Hepatocyte (in vitro differentiated cells): ENCODE measurements at regions not wholly inside any gene's neighbourhood (a gene's known extent, or its start where the extent isn't known, plus 50 kb on each side); places are given as distances from the start of the nearest gene placed in this dataset.

Experiments used
- DNase-seq: peaks from one replicate; pipeline ENCODE4 v3.0.0-alpha.2; 2016; ENCODE audit warnings: low spot score
- H2AFZ ChIP-seq: fragments of 200-600 bp; sonication (generic); 2 replicates; pipeline ENCODE4 v1.6.0; 2016; ENCODE audit warnings: antibody characterized with exemption, mild to moderate bottlenecking
- H3K27ac ChIP-seq: fragments of 200-600 bp; sonication (generic); 2 replicates; pipeline ENCODE4 v1.5.1; 2016; ENCODE audit warnings: mild to moderate bottlenecking
- H3K27me3 ChIP-seq: fragments of 200-600 bp; sonication (generic); 2 replicates; pipeline ENCODE4 v1.6.1; 2016
- H3K36me3 ChIP-seq: fragments of 200-600 bp; sonication (generic); replicated peaks from 2 replicates; pipeline ENCODE4 v1.5.1; 2016; ENCODE audit warnings: low read depth; ENCODE audit not compliant: insufficient read depth
- H3K4me1 ChIP-seq: fragments of 200-600 bp; sonication (generic); 2 replicates; pipeline ENCODE4 v1.5.1; 2016; ENCODE audit warnings: mild to moderate bottlenecking, moderate library complexity; ENCODE audit not compliant: insufficient read depth
- H3K4me2 ChIP-seq: fragments of 200-600 bp; sonication (generic); 2 replicates; pipeline ENCODE4 v1.6.0; 2016
- H3K4me3 ChIP-seq: fragments of 200-600 bp; sonication (generic); 2 replicates; pipeline ENCODE4 v1.5.1; 2016; ENCODE audit warnings: mild to moderate bottlenecking
- H3K79me2 ChIP-seq: fragments of 200-600 bp; sonication (generic); 2 replicates; pipeline ENCODE4 v1.6.0; 2017; ENCODE audit warnings: mild to moderate bottlenecking
- H3K9me2 ChIP-seq: fragments of 200-600 bp; sonication (generic); replicated peaks from 2 replicates; pipeline ENCODE4 v1.6.0; 2017; ENCODE audit warnings: mild to moderate bottlenecking; ENCODE audit not compliant: insufficient read depth
- H3K9me3 ChIP-seq: fragments of 200-600 bp; sonication (generic); 2 replicates; pipeline ENCODE4 v1.5.1; 2016; ENCODE audit warnings: low read depth, mild to moderate bottlenecking
- H4K20me1 ChIP-seq: fragments of 200-600 bp; sonication (generic); 2 replicates; pipeline ENCODE4 v1.6.0; 2016; ENCODE audit warnings: mild to moderate bottlenecking; ENCODE audit not compliant: insufficient read depth, poor library complexity, severe bottlenecking
- EZH2 ChIP-seq: fragments of 200-600 bp; sonication (generic); IDR thresholded peaks from 2 replicates; pipeline ENCODE4 v1.6.1; 2016; ENCODE audit warnings: antibody characterized with exemption, mild to moderate bottlenecking, borderline replicate concordance
- EZH2phosphoT487 ChIP-seq: fragments of 200-600 bp; sonication (generic); IDR thresholded peaks from one replicate; pipeline ENCODE4 v1.6.1; 2018; ENCODE audit warnings: antibody characterized with exemption, mild to moderate bottlenecking, low read depth, moderate library complexity; ENCODE audit not compliant: unreplicated experiment, severe bottlenecking
- WGBS: methylation state at CpG from one replicate; pipeline ENCODE4 v1.1.6; 2016; ENCODE audit warnings: low lambda C conversion rate; ENCODE audit errors: missing lambda C conversion rate; 5-methylcytosine and 5-hydroxymethylcytosine counted together
- TF ChIP-seq, protein P1 (sequence below): fragments of 200-600 bp; sonication (generic); IDR thresholded peaks from 2 replicates; pipeline ENCODE4 v1.5.1; 2016; ENCODE audit warnings: antibody characterized with exemption, mild to moderate bottlenecking; ENCODE audit not compliant: poor library complexity

DNA sequence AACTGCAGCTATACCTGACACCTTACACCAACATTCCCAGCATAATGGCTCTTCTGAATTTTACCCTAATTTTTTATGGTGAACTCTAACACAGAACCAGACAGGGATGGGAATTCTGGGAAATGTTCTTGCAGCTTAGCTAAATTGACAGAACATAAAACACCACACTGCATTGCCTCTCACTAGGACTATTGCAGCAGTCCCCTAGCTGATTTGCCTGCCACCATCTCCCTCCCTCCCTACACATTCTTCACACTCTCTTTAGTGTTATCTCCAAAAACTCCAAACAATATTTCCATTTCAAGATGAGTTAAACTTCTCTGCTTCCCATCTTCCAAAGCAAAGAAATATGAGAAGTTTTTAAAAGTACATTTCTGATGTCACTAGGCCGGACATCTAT lies 733.9 kb upstream of the INTU start:
- Histone ChIP-seq H4K20me1 (no peaks in the 10 kb centered on the region), H3K4me3 (no peak overlapping the region), H3K79me2 (no peaks in the 10 kb centered on the region), H3K4me2 (no peak overlapping the region), H2AFZ (no peak overlapping the region), H3K27me3 (no peaks in the 10 kb centered on the region), H3K36me3 (no peaks in the 10 kb centered on the region), H3K9me2 (no peaks in the 10 kb centered on the region), H3K27ac (no peak overlapping the region), H3K9me3 (no peaks in the 10 kb centered on the region), H3K4me1 (no peaks in the 10 kb centered on the region)
- 96% methylated on average over 1 of the region's 1 CpG for WGBS
- TF ChIP-seq, protein P1, sequence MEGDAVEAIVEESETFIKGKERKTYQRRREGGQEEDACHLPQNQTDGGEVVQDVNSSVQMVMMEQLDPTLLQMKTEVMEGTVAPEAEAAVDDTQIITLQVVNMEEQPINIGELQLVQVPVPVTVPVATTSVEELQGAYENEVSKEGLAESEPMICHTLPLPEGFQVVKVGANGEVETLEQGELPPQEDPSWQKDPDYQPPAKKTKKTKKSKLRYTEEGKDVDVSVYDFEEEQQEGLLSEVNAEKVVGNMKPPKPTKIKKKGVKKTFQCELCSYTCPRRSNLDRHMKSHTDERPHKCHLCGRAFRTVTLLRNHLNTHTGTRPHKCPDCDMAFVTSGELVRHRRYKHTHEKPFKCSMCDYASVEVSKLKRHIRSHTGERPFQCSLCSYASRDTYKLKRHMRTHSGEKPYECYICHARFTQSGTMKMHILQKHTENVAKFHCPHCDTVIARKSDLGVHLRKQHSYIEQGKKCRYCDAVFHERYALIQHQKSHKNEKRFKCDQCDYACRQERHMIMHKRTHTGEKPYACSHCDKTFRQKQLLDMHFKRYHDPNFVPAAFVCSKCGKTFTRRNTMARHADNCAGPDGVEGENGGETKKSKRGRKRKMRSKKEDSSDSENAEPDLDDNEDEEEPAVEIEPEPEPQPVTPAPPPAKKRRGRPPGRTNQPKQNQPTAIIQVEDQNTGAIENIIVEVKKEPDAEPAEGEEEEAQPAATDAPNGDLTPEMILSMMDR: no peak
- TF ChIP-seq EZH2: no peak
- no peak for TF ChIP-seq EZH2phosphoT487
- DNase-seq: no peak

GRCh38 chr4:126899331-126899801 lies 733.4 kb upstream of the INTU start:
- Histone ChIP-seq H3K9me2 (no peaks in the 10 kb centered on the region), H3K4me2 (no peak overlapping the region), H3K9me3 (no peaks in the 10 kb centered on the region), H2AFZ (no peak overlapping the region), H3K36me3 (no peaks in the 10 kb centered on the region), H3K79me2 (no peaks in the 10 kb centered on the region), H4K20me1 (no peaks in the 10 kb centered on the region), H3K27ac (no peak overlapping the region), H3K4me1 (no peaks in the 10 kb centered on the region), H3K27me3 (no peaks in the 10 kb centered on the region), H3K4me3 (no peak overlapping the region)
- WGBS: 78% methylated on average over 2 of the region's 2 CpGs
- DNase-seq: no peak
- TF ChIP-seq EZH2 (no peak), EZH2phosphoT487 (no peak)
- TF ChIP-seq, protein P1: no peak

DNA sequence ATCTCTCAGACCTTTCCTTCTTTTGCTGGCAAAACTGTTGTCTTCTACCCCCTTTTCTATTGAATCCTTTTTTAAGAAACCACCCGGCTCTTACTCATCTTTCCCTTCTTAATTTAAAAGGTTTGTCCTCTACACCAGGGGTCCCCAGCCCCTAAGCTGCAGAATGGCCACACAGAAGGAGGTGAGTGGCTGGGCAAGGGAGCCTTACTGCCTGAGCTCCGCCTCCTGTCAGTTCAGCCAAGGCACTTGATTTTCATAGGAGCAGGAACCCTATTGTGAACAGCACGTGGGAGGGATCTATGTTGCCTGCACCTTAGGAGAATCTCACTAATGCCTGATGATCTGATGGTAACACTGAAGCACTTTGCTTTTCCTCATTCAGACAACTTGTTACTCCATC lies 726.3 kb upstream of the INTU start:
- H3K9me2 ChIP-seq: no peaks in the 10 kb centered on the region
- H4K20me1 ChIP-seq: no peaks in the 10 kb centered on the region
- WGBS: 76% methylated on average over 3 of the region's 3 CpGs
- H3K9me3 ChIP-seq: no peaks in the 10 kb centered on the region
- no peak overlapping the region for H2AFZ ChIP-seq
- H3K4me1 ChIP-seq: no peaks in the 10 kb centered on the region
- no peaks in the 10 kb centered on the region for H3K27me3 ChIP-seq
- H3K36me3 ChIP-seq: no peaks in the 10 kb centered on the region
- H3K4me3 ChIP-seq: no peak overlapping the region
- no peak overlapping the region for H3K27ac ChIP-seq
- DNase-seq: no peak
- no peak overlapping the region for H3K4me2 ChIP-seq
- H3K79me2 ChIP-seq: no peaks in the 10 kb centered on the region
- TF ChIP-seq, protein P1: no peak

GRCh38 chr4:126907389-126907788 lies 725.4 kb upstream of the INTU start:
- no peak for DNase-seq
- no peaks in the 10 kb centered on the region for H3K4me1 ChIP-seq
- H3K9me2 ChIP-seq: no peaks in the 10 kb centered on the region
- no peak overlapping the region for H3K4me3 ChIP-seq
- H3K79me2 ChIP-seq: no peaks in the 10 kb centered on the region
- no peak overlapping the region for H3K4me2 ChIP-seq
- H4K20me1 ChIP-seq: no peaks in the 10 kb centered on the region
- H2AFZ ChIP-seq: no peak overlapping the region
- H3K27ac ChIP-seq: no peak overlapping the region
- 81% methylated on average over 1 of the region's 1 CpG for WGBS
- H3K9me3 ChIP-seq: no peaks in the 10 kb centered on the region
- H3K27me3 ChIP-seq: no peaks in the 10 kb centered on the region
- TF ChIP-seq EZH2: no peak
- H3K36me3 ChIP-seq: no peaks in the 10 kb centered on the region
